Activated T-cell treated with anti-CD3 and anti-CD28 coated beads for 4 hours (primary cell): ENCODE measurements at regions not wholly inside any gene's neighbourhood (a gene's known extent, or its start where the extent isn't known, plus 50 kb on each side); places are given as distances from the start of the nearest gene placed in this dataset.

Experiments used
- DNase-seq: peaks from one replicate; pipeline ENCODE4 v3.0.0-alpha.2; 2020

DNA sequence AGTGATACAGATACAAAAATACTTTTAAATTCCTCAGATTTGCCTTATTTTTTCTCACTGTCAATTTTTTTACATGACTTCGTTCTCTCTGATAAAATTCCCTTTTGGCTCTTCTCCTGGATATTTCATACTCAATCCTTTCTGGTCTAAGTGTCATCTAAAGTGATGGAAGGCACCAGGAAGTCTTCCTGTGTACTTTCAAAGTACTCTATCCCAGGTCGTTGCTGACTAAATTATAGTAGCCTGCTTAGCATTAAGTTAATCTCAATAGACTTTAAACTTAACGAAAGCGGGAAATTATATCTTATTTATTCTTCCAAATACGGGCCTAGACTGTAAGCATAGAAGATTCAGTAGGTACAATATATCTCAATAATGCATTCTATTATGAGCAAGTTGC lies 67.8 kb downstream of the CASP12 start:
- no peak for DNase-seq

DNA sequence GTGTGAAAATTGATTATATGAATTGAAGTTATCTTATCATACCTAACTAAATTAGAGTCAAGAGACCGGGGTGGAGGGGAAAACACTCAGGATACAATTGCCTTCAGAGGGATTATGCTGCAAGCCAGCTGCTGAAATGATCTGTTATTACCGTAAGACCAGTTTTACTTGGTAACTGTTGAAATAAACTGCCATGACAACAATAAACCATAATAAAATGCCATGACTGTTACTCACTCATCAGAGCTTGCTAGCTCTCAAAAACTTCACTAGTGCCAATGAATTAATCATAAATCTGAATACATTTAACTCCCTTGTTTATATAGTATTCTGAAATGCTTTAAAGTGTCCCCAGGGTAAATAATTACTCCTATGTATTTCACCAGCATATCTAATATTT lies 68.2 kb downstream of the CASP12 start:
- no peak for DNase-seq

DNA sequence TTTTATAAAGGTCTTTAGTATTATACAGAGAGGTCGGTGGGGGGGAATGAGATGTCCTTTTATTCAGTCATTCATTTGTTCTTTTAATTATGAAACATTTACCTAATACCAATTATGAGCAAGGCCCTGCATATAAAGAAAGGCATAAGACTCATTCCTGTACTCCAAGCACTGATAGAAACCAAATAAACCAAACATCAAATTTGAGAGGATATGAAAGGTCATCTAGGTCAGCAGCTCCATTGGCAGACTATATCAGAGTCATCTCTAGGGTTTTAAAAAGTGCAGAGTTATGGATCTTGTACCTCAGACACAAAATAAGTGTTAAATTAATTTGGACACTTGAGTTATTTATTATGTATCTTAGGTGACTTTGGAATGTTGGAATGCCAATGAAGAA lies 71.5 kb downstream of the CASP12 start:
- no peak for DNase-seq

DNA sequence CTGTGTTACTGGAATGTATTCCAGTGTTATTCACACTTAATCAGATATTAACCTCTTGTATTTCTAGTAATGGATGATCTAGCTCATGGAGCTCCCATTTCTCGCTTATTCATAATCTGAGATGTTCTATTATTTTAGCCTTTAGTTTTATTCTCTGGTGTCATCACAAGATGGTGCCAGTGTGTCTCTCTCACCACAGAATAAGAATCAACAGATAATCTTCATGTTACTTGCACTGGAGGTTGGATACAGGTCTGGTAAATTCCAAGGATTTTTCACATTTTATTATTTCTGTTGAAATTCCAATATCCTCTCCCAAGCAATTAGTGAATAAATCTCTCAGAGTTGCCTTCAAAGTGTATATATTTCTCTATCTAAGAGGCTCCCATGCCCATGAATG lies 74.6 kb downstream of the CASP12 start:
- no peak for DNase-seq

DNA sequence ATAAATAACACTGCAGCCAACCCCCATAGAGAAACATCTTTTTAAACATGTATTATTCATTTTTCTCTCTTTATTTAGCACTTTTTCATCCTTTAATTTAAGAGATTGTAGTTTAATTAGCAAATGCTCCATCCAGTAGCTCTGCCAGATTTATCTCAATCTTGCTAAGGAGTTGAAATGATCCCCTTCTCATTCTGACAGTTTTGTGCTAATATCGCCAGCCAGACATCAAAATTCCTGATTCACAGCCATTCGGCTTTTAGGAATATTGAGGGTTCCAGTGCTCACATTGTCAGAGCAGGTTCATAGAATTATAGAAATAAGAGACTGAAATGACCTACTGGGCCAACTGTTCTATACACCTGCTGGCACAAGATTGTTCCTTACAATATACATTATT lies 77.8 kb downstream of the CASP12 start:
- no peak for DNase-seq

DNA sequence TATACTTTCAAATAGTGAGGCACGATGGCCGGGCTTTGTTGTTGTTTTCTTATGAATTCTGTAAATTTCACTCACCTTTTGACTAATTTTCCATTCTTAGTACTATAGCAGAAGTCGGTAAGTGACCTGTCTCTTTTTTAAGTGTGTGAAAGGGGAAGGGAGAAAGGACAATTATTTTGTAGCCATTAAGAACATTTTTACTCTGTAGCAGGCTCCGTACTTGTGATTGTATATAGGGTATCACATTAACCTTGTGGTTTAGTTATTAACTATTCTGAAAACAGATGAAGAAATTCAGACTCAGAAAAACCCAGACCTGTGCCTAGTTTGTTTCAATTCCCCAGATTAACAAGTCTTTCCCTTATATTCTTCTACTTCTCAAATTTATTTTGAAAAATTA lies 78.7 kb downstream of the CASP12 start:
- no peak for DNase-seq

DNA sequence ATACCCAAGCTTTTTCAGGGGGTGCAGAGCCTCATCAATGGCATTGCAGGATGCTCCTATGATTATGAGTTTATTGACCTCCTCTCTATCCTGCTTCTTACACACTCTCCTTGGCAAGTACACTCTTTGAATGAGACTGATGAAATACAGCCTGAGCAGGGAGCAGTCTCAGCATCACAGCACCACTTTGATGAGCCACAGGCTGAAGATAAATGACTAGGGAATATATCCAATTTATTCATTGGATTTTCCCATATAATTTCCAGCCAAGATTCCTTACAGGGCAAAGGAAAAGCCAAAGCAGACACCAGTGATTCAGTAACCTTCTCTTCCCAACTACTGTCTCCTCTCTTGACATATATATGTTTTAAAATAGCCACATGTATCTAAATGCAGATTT lies 79.2 kb downstream of the CASP12 start:
- no peak for DNase-seq

DNA sequence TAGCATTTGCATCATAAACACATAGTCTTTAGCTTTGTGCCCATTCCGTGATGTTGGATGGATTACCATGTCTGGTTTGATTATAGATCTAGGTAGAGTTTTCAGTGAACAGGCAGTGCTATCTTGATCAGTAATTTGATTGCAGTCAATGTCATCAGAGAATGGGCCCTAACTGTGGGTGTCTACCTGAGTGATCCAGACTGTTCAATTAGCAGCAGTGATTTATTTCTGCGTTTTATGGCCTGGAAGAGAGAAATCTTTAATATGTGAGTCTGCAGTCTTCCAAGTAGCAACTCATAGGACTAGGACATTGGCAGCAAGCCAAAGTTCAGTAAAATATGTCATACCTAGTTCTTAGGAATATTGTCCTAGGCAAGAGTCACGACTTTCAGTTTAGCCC lies 80.3 kb downstream of the CASP12 start:
- no peak for DNase-seq

DNA sequence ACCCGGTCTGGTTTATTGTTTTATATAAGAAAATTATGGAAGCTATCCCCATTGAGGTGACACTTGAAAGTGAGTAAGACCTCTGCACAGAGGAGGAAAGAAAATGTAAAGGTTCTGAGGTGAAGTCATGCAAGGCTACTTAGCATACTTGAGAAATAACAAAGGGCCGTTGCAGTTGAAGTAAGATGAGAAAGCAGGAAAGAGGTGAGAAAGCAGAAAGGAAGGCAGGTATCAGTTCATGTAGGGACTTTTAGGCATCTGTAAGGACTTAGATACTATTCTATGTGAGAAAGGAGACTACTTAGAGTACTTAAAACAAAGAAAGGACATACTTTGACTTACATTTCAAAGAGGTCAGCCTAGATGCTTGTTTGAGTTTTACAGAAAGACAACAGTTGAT lies 84.7 kb downstream of the CASP12 start:
- no peak for DNase-seq

DNA sequence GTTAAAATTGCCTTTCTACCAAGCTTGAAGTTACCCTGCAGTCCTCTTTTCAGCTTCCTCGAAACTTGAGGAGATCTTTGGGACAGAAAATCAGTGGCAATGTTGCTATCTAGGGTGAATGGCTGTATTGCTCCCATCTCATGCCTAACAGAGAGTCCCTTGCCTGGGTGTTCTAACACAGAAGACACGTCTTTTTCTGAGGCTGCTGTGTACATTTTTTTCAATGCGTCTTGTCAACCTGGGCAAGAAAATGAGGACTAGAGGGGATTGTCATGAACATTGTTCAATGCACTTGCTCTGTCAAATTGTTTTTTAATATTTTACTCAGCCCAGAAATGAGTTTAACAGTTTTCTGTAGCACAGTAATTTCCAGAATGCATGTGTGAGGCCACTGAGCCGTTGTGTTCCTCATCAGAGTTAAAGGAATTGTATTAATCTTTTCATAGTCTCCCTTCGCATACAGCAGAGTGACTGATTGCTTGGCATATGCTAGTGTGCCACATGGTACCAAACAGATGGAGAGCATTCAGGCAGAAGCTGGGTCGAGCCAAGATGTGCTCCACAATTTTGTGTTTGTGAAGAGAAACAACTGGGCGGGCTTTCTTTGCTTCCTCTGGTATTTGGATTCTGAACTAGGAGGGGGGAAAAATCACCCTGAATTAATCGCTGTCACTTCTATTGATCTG lies 86.0 kb downstream of the CASP12 start:
- DNase-seq, result no peak

DNA sequence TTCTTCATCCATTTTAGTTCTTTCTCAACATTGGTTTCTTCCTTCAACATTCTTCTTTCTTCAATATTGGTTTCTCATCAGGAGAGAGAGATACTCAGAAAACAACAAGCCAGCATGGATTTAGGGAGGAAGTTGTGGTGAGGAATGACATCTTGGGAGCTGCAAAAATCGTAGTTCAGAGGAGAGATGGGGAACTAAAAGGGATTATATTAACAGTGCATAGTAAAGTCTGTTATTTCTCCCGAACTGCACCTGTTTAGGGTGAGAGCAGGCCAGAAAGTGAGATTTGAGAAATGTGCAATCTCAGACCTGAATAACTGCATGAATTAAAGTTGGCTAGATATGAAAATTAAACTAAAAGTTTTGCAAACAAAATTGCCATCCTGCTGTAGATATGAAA lies 94.5 kb downstream of the CASP12 start:
- no peak for DNase-seq

DNA sequence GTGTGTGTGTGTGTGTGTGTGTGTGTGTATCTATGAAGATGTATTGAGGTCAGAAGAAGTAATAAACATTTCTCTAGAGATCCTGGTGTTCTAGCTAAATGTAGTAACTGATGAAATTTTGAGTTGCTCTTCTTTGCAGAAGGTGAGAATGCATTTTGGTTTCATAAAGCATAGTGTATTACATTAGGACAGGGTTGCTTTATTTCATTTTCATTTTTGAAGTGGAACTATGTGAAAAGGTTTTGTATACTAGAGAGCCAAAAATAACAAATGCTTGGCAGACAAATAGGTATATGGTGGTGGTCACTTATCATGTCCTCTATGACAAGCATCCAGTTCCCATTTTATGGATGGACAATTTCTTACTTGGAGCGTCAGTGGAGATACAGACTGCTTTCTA lies 99.0 kb downstream of the CASP12 start:
- DNase-seq, result no peak

DNA sequence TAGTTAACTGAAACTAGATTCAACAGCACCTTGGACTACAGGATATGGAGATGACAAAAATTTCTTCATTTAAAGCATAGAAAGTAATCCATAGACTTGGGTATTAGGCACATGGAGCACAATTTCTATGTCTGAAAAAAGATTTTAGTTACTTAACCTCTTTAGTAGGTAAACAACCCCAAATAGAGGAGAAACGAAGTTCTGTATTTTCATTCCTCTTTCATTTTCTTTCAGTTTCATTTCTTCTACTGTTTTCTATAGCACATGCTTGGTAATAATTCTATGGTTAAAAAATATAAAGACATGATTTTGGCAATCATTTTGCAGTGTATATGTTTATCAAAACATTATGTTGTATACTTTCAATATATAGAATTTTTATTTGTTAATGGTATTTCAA lies 99.5 kb downstream of the CASP12 start:
- no peak for DNase-seq

DNA sequence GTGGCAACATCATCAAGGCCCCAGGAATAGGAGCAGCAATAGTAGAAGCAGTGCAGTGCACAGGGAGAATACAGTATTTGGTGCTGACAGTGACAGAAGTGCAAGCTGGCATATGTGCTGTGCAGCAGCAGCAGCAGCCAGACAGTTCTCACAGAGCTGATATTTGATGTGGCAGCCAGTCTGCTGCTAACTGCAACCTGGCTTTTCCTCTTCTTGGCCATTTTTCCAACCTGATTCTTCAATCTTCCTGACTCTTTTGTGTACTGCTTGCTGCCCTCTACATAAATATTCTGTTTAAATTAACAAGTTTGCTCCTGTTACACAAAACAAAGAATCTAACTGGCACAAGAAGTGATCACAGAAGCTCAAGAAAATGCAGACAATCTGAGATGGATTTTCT lies 102.0 kb downstream of the CASP12 start:
- DNase-seq, result no peak

DNA sequence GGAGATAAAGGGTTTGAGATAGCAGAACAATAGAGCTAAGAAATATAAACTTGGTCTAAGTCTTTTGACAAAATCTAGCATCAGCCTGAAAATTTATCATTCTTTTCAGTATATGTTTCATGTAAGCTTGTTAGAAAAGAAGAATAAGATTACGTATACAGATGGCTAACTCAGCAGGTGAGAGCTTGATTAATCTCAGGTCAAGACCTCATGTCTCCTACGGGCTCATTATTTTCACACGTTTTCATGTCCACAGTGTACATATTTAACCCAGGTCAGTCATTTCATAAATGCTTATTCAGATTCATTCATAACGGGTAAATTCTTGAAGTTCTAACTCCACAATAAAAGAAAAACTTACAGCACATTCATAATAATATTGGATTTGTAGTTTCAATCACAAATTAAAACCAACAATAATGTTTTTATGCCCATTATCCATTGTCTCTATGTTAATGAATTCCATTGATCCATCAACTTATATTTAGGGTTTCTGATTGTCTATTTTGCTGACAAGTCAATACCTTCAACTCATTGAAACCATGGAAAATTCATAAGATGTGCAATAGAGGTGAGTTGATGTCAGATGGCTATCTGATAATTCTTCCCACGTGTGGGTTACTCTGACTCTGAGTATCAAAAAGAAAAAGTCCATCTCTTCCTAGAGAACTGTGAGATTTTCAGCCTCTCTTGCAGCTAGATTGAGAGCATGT lies 102.6 kb downstream of the CASP12 start:
- no peak for DNase-seq

DNA sequence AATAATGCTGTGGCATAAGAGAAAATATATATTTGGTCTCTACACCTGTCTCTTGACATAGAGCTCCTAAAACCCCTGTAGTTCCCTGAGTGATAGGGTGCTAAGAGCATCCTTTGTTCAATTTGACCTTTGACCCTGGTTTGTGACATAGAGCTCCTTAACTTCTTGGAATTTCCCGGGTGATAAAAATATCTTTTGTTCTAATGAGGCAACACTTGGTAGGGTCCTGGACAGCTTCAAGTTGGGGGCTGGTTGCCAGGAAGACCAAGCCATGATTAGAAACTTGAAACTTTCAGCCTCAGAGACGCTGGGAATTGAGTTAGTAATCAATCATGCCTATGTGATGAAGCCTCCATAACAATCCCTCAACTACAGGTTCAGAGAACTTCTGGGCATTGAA lies 105.4 kb downstream of the CASP12 start:
- DNase-seq, result no peak

DNA sequence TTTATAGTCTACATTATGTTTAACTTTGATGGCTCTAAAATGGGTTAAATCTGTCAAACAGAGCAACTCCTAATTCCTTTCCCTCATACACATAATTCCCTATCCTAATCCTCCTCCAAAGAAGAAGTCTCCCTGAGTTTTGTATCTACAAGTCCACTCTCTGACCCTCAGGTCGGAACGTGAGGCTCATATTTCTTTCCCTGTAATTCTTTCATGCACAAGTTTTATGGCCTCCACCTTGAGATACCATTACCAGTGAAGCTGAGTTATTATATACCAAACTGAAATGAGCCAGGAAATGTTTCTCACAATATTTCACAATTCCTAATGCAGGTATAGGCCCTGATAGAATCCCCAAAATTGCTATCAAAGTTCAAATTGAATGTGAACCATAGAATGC lies 106.4 kb downstream of the CASP12 start:
- DNase-seq, result no peak

DNA sequence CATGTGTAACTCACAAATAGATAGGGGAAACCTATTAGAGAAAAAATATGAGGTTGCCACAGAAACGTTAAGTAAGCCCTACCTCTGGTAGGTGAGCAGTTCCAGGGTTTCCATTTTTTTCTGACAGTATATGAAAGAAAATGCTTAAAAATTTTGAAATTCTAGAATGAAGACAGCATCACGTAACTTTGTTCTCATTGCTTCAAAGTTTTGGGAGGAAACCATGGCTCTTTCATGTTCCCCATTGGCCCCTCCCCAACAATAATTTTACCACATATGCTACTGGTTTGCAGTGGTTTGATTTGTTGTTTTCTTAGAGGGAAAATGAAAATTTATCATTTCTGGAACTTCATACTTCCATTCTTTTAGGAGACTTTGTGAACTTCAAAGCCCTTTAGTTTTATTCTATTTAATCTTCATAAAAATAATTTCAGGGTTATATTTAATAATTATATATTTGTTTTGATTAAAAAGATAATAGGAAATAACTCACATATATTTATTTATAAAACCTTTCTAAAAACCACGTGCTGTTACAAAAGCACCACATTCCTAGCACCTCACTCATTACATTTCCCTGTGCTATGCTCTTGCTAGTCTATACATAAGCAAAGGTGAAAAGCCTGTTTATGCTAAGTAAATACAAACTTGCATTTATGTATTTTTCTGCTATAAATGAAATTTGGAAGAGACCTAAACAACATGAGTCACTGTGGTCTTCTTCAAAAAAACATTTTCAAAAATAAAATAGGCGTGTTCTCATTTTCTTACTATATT lies 113.4 kb downstream of the CASP12 start:
- DNase-seq, result no peak

DNA sequence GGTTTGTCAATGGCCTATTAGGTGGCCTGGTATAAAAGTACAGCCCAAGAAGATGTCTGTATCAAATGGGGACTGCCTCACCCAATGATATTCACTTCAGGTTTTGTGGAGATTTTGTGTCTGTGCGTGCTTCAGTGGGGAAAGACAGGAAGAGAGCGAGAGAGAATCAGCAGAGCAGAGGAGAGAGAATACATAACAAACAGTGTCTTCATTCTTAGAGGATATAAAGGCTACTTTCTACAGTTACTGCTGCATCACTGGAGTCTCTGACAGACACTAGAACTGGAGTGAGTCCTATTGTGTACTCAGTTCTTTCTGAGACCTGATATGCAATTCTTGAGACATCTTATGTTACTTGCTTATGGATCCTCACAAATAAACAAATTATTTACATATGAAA lies 115.0 kb downstream of the CASP12 start:
- DNase-seq, result no peak

DNA sequence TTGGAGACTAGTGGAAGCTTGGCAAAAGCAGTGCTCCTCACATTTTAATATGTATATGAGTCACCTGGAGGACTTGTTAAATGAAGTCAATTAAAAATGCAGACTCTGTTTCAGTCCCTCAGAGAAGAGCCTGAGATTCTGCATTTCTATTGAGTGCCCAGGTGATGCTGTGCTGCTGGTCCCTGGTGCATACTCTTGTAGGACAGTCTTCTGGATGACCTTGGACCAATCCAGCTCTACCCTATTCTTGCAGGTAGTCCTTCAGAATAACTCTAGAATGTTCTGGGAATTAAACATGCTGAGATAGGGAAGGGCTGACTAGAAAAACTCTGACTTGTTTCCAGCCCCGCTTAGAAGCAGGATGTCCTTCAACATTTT lies 115.9 kb downstream of the CASP12 start:
- no peak for DNase-seq

DNA sequence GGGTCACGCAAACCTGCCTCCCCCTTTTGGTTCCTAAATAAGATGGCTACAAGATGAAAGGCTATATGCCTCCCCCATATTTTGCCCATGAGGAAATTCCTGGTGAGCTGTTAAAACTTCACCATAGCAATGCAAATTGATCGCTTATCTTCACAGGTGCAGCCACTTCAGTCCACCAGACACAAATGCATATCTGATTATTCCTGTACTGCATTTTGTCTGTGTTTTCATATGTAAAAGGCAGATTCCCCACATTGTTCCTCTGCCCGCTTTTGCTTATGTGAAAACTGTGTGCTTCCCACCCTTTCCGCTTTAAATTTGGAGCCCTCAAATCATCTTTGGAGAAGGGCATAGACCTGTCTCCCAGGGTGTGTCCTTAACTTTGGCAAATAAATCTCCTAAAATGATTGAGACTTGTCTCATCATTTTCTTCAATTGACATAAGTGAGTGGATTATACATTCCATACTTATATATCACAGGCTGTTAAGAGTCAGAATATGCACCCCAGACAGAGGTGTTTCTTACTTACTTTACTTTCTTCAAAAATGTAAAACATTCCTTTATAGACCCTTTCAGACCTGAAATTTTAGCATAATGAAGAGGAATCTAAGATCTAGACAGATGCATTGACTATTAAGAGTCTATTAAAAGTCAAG lies 116.4 kb downstream of the CASP12 start:
- no peak for DNase-seq

DNA sequence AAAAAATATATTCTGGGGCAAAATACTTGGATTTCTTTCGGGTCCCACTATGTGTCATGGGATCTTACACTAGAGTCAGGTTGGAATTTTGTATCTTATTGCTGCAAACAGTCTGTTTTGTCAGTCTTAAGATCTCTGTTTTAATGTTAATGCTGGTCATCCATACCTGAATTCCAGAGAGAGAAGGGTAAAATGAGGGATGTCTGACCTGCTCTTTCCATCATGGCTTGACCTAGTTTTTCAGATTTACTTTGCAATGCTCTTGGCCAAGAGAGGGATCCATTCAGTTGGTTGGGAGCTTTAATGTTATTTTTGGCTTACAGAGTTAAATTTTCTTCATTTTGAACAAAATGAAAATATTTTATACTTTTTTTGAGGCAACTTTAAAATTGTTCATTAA lies 117.2 kb downstream of the CASP12 start:
- no peak for DNase-seq

DNA sequence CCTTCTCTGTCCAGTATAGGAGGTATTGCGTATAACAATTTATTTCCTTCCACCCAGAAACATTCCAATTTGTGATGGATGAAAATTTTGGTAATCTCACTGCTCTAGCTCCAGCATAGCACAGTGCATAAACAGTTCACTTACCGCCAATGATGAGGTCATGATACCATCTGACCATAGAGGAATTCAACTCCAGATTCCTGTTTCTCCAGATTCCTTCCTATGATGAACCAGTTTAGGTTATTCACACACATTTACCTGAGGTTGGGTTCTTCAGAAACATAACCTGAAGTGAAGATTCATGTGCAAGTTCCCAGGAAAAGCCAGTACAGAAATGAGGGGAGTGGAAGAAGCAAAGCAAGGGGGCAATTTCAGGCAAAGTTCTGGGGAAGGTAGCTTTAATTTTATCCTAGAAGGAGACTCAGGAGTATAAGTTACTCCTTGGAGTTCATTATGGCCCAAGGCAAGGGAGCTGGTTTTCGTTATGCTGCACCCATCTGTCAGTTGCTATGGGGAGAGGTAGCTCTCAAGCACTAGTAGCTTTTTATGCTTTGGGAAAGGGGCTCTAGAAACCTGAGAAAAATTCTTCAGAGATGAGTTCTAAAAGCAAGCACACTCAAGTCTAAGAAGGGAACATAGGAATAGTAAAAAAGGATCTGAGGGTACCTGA lies 121.6 kb downstream of the CASP12 start:
- DNase-seq, result no peak
